Stomach smooth muscle (tissue), 2 donors: ENCODE measurements at regions not wholly inside any gene's neighbourhood (a gene's known extent, or its start where the extent isn't known, plus 50 kb on each side); places are given as distances from the start of the nearest gene placed in this dataset.

Experiments used
- H3K27ac ChIP-seq: one replicate; pipeline ENCODE4 v1.7.0; 2013; ENCODE audit warnings: mild to moderate bottlenecking, low read length, inconsistent platforms
- H3K27me3 ChIP-seq, 2 donors: one replicate each; pipeline ENCODE4 v1.7.0; 2013; ENCODE audit warnings: low read length in 2 of 2; ENCODE audit not compliant: insufficient read depth in 2 of 2, control insufficient read depth in 1 of 2
- H3K36me3 ChIP-seq, 2 donors: one replicate each; pipeline ENCODE4 v1.7.0; 2013; ENCODE audit warnings: low read length in 2 of 2; ENCODE audit not compliant: control insufficient read depth in 2 of 2, insufficient read depth in 2 of 2
- H3K4me1 ChIP-seq: one replicate; pipeline ENCODE4 v1.7.0; 2013; ENCODE audit warnings: low read length; ENCODE audit not compliant: control insufficient read depth, insufficient read depth
- H3K4me3 ChIP-seq, 2 donors: one replicate each; pipeline ENCODE4 v1.7.0; 2013; ENCODE audit warnings: low read length in 2 of 2
- H3K9ac ChIP-seq, 2 donors: one replicate each; pipeline ENCODE4 v1.7.0; 2013; ENCODE audit warnings: low read length in 2 of 2, mild to moderate bottlenecking in 1 of 2
- H3K9me3 ChIP-seq, 2 donors: one replicate each; pipeline ENCODE4 v1.7.0; 2013; ENCODE audit warnings: low read length in 2 of 2; ENCODE audit not compliant: control insufficient read depth in 2 of 2
- donor health status: healthy.
- donor health status: Pancreatic carcinoma.

GRCh38 chr17:70658840-70659239, 489.5 kb downstream of the KCNJ2 start:
- Histone ChIP-seq H3K4me3 (no peak overlapping the region), H3K36me3 (no peaks in the 10 kb centered on the region), H3K27ac (no peak overlapping the region), H3K9ac (no peak overlapping the region), H3K4me1 (no peaks in the 10 kb centered on the region), H3K27me3 (no peaks in the 10 kb centered on the region), H3K9me3 (no peaks in the 10 kb centered on the region)

GRCh38 chr17:70661342-70662222, 492.2 kb downstream of the KCNJ2 start:
- no peaks in the 10 kb centered on the region for H3K9me3 ChIP-seq
- no peak overlapping the region for H3K4me3 ChIP-seq
- H3K27ac ChIP-seq, result no peak overlapping the region
- no peaks in the 10 kb centered on the region for H3K4me1 ChIP-seq
- no peaks in the 10 kb centered on the region for H3K36me3 ChIP-seq
- H3K27me3 ChIP-seq, result no peaks in the 10 kb centered on the region
- no peak overlapping the region for H3K9ac ChIP-seq

GRCh38 chr17:70668276-70668937, 499.1 kb downstream of the KCNJ2 start:
- Histone ChIP-seq H3K9ac (no peak overlapping the region), H3K36me3 (no peaks in the 10 kb centered on the region), H3K9me3 (no peaks in the 10 kb centered on the region), H3K4me1 (no peaks in the 10 kb centered on the region), H3K4me3 (no peak overlapping the region), H3K27ac (no peak overlapping the region), H3K27me3 (no peaks in the 10 kb centered on the region)

- H3K4me3 ChIP-seq, result no peak overlapping the region
- no peaks in the 10 kb centered on the region for H3K36me3 ChIP-seq
- no peaks in the 10 kb centered on the region for H3K9me3 ChIP-seq
- H3K27ac ChIP-seq, result no peak overlapping the region
- no peaks in the 10 kb centered on the region for H3K27me3 ChIP-seq
- no peaks in the 10 kb centered on the region for H3K4me1 ChIP-seq
- no peak overlapping the region for H3K9ac ChIP-seq
Measured at GRCh38 chr17:70668938-70669778, 499.8 kb downstream of the KCNJ2 start.

- H3K4me1 ChIP-seq, result no peaks in the 10 kb centered on the region
- H3K27ac ChIP-seq, result no peak overlapping the region
- no peaks in the 10 kb centered on the region for H3K36me3 ChIP-seq
- no peak overlapping the region for H3K4me3 ChIP-seq
- no peaks in the 10 kb centered on the region for H3K9me3 ChIP-seq
- no peaks in the 10 kb centered on the region for H3K27me3 ChIP-seq
- H3K9ac ChIP-seq, result no peak overlapping the region
Measured at GRCh38 chr17:70674061-70674460, 504.7 kb downstream of the KCNJ2 start.

- H3K27me3 ChIP-seq, result no peaks in the 10 kb centered on the region
- no peak overlapping the region for H3K27ac ChIP-seq
- H3K9ac ChIP-seq, result no peak overlapping the region
- H3K4me1 ChIP-seq, result no peaks in the 10 kb centered on the region
- no peaks in the 10 kb centered on the region for H3K36me3 ChIP-seq
- no peak overlapping the region for H3K4me3 ChIP-seq
- H3K9me3 ChIP-seq, result no peaks in the 10 kb centered on the region
Measured at GRCh38 chr17:70675070-70675590, 505.8 kb downstream of the KCNJ2 start.

GRCh38 chr17:70677783-70678647, 508.7 kb downstream of the KCNJ2 start:
- H3K4me3 ChIP-seq, result no peak overlapping the region
- H3K27ac ChIP-seq, result no peak overlapping the region
- H3K4me1 ChIP-seq, result no peaks in the 10 kb centered on the region
- no peaks in the 10 kb centered on the region for H3K36me3 ChIP-seq
- H3K9me3 ChIP-seq, result no peaks in the 10 kb centered on the region
- no peak overlapping the region for H3K9ac ChIP-seq
- H3K27me3 ChIP-seq, result no peaks in the 10 kb centered on the region

- no peak overlapping the region for H3K9ac ChIP-seq
- no peaks in the 10 kb centered on the region for H3K9me3 ChIP-seq
- no peaks in the 10 kb centered on the region for H3K36me3 ChIP-seq
- H3K4me1 ChIP-seq, result no peaks in the 10 kb centered on the region
- no peaks in the 10 kb centered on the region for H3K27me3 ChIP-seq
- H3K4me3 ChIP-seq, result no peak overlapping the region
- H3K27ac ChIP-seq, result no peak overlapping the region
Measured at GRCh38 chr17:70678889-70679288, 509.6 kb downstream of the KCNJ2 start.

GRCh38 chr17:70683936-70684335, 514.6 kb downstream of the KCNJ2 start:
- Histone ChIP-seq H3K4me3 (no peak overlapping the region), H3K9ac (no peak overlapping the region), H3K27ac (no peak overlapping the region), H3K4me1 (no peaks in the 10 kb centered on the region), H3K36me3 (no peaks in the 10 kb centered on the region), H3K9me3 (no peaks in the 10 kb centered on the region), H3K27me3 (no peaks in the 10 kb centered on the region)

- H3K9me3 ChIP-seq, result no peaks in the 10 kb centered on the region
- H3K4me1 ChIP-seq, result no peaks in the 10 kb centered on the region
- no peaks in the 10 kb centered on the region for H3K36me3 ChIP-seq
- H3K4me3 ChIP-seq, result no peak overlapping the region
- H3K27ac ChIP-seq, result no peak overlapping the region
- H3K27me3 ChIP-seq, result no peaks in the 10 kb centered on the region
- no peak overlapping the region for H3K9ac ChIP-seq
Measured at GRCh38 chr17:70687421-70687820, 518.1 kb downstream of the KCNJ2 start.
